HG02642 (cell line): ENCODE measurements at regions not wholly inside any gene's neighbourhood (a gene's known extent, or its start where the extent isn't known, plus 50 kb on each side); places are given as distances from the start of the nearest gene placed in this dataset.
"Not testable (repeated sequence)": the region's sequence is repeated elsewhere in the genome, so short reads cannot be mapped to it uniquely, and the experiment has no call there.

Experiments used
- ATAC-seq: cut with Tn5 transposase; IDR thresholded peaks from one replicate; pipeline ENCODE4 v1.9.1; 2021; ENCODE audit warnings: mild to moderate bottlenecking; ENCODE audit not compliant: unreplicated experiment, poor library complexity

- no peak for ATAC-seq
Observed at GRCh38 chr2:142827170-142827569, 50.3 kb upstream of the KYNU start.

GRCh38 chr2:142825861-142826260 is 51.6 kb upstream of the KYNU start:
- no peak for ATAC-seq

GRCh38 chr2:142824756-142825155 is 52.7 kb upstream of the KYNU start:
- ATAC-seq = no peak

GRCh38 chr2:142822190-142822589 is 55.3 kb upstream of the KYNU start:
- ATAC-seq = no peak

- ATAC-seq = no peak
Observed at GRCh38 chr2:142819411-142819810, 58.1 kb upstream of the KYNU start.

- no peak for ATAC-seq
Observed at GRCh38 chr2:142815375-142815774, 62.1 kb upstream of the KYNU start.

GRCh38 chr2:142813830-142814829 is 63.3 kb upstream of the KYNU start:
- ATAC-seq = no peak

- not testable (repeated sequence) for ATAC-seq
Observed at GRCh38 chr2:142811644-142812043, 65.8 kb upstream of the KYNU start.

GRCh38 chr2:142805244-142805643 is 72.2 kb upstream of the KYNU start:
- ATAC-seq = no peak

- ATAC-seq = no peak
Observed at GRCh38 chr2:142803158-142803557, 74.3 kb upstream of the KYNU start.

- no peak for ATAC-seq
Observed at GRCh38 chr2:142796588-142796987, 80.9 kb upstream of the KYNU start.

GRCh38 chr2:142796161-142796560 is 81.3 kb upstream of the KYNU start:
- ATAC-seq = no peak

GRCh38 chr2:142794850-142795249 is 82.6 kb upstream of the KYNU start:
- no peak for ATAC-seq

GRCh38 chr2:142792328-142792727 is 85.1 kb upstream of the KYNU start:
- not testable (repeated sequence) for ATAC-seq

GRCh38 chr2:142791335-142791734 is 86.1 kb upstream of the KYNU start:
- ATAC-seq = no peak

- ATAC-seq = no peak
Observed at GRCh38 chr2:142786918-142787702, 90.4 kb upstream of the KYNU start.

GRCh38 chr2:142782942-142783443 is 94.5 kb upstream of the KYNU start:
- ATAC-seq = no peak

GRCh38 chr2:142781146-142781545 is 96.3 kb upstream of the KYNU start:
- no peak for ATAC-seq

GRCh38 chr2:142778289-142778688 is 99.2 kb upstream of the KYNU start:
- no peak for ATAC-seq

- no peak for ATAC-seq
Observed at GRCh38 chr2:142777742-142778141, 99.7 kb upstream of the KYNU start.

GRCh38 chr2:142769761-142770160 is 107.7 kb upstream of the KYNU start:
- no peak for ATAC-seq
